ENCODE measurements at regions not wholly inside any gene's neighbourhood (a gene's known extent, or its start where the extent isn't known, plus 50 kb on each side); places are given as distances from the start of the nearest gene placed in this dataset.

- no peak overlapping the region for H3K4me3 ChIP-seq (ENCODE audit: low read depth, low read length)
- TF ChIP-seq CTCF (IDR thresholded peaks at IDR 0.05; ENCODE audit: low read depth, low read length), result no peak
Observed at GRCh38 chr2:133977405-133977804, 276.5 kb upstream of the MGAT5 start.

GRCh38 chr2:133982256-133982655 lies 271.6 kb upstream of the MGAT5 start:
- no peak for TF ChIP-seq CTCF (IDR thresholded peaks at IDR 0.05; ENCODE audit: low read depth, low read length)
- no peak overlapping the region for H3K4me3 ChIP-seq (ENCODE audit: low read depth, low read length)

- no peak for TF ChIP-seq CTCF (IDR thresholded peaks at IDR 0.05; ENCODE audit: low read depth, low read length)
- no peak overlapping the region for H3K4me3 ChIP-seq (ENCODE audit: low read depth, low read length)
Observed at GRCh38 chr2:133985563-133985962, 268.3 kb upstream of the MGAT5 start.

- no peak overlapping the region for H3K4me3 ChIP-seq (ENCODE audit: low read depth, low read length)
- TF ChIP-seq CTCF (IDR thresholded peaks at IDR 0.05; ENCODE audit: low read depth, low read length), result no peak
Observed at GRCh38 chr2:133986081-133986837, 267.6 kb upstream of the MGAT5 start.

- no peak for TF ChIP-seq CTCF (IDR thresholded peaks at IDR 0.05; ENCODE audit: low read depth, low read length)
Observed at GRCh38 chr2:133986881-133987795, 266.7 kb upstream of the MGAT5 start.

GRCh38 chr2:133988316-133988891 lies 265.5 kb upstream of the MGAT5 start:
- H3K4me3 ChIP-seq (ENCODE audit: low read depth, low read length), result no peak overlapping the region
- no peak for TF ChIP-seq CTCF (IDR thresholded peaks at IDR 0.05; ENCODE audit: low read depth, low read length)

More at GRCh38 chr2:133986881-133987795, 266.7 kb upstream of the MGAT5 start:
- H3K4me3 ChIP-seq (ENCODE audit: low read depth, low read length), result no peak overlapping the region
